ENCODE measurements at regions not wholly inside any gene's neighbourhood (a gene's known extent, or its start where the extent isn't known, plus 50 kb on each side); places are given as distances from the start of the nearest gene placed in this dataset.

DNA sequence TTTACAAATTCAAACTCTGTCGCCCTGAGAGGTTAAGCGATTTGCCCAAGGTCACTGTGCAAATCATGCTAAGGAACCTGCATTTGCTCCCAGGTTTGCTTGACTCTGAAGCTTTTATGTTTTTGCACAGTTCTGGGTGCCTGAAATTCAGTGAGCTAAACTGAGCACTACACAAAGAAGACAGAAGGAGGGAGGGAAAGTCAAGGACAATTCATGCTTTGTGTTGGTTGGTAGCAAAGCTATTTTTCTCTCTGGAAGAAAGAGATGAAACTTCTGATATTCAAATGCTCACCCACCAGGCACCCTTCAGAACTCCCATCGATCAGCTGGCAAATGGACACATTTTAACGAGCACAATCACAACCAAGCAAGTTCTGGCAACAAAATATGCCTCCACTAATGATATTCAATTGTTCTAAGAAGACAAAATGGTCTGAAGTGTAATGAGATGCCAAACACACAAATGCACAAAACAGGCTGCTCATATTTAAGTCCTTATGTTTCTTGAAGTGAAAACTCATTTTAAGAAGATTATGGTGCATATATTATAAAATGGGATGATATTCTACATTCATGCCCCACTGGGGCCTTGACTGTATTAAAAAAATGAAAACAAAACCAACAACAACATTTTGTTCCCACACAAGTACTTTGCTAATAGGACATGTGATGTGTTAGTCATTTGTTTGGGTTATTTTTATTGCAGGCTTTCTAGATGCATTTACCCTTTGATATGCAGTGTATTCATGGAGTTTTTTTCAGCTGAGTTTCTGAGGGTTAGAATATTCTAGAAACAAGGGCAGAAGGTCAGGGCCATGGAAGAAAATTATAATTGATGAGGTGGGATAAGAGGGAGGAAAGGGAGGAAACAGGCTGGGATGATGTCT lies 445.6 kb upstream of the CELF4 start:
- no peak for DNase-seq (ENCODE audit: low read depth in 1 of 2, low spot score in 2 of 2)
- no peak overlapping the region for H3K4me3 ChIP-seq (ENCODE audit: extremely low read depth in 1 of 4, insufficient read depth in 2 of 4, low read depth in 3 of 4, low read length in 4 of 4)
- no peak overlapping the region for H4K8ac ChIP-seq (ENCODE audit: extremely low read depth, insufficient read depth, low read length)
- no peak overlapping the region for H2BK12ac ChIP-seq (ENCODE audit: low read depth, low read length)
- no peak overlapping the region for H2BK5ac ChIP-seq (ENCODE audit: low read depth, low read length)
- POLR2A ChIA-PET (ENCODE audit: partially characterized antibody): no interaction called here
- H3K79me1 ChIP-seq (ENCODE audit: low read depth, low read length): no peaks in the 10 kb centered on the region
- H3K27ac ChIP-seq (ENCODE audit: low read depth, low read length): no peak overlapping the region
- H3K56ac ChIP-seq (replicated peaks; ENCODE audit: insufficient read length, low read depth, low read length): no peak overlapping the region
- no peaks in the 10 kb centered on the region for H3K27me3 ChIP-seq (replicated peaks in 1 of 4; ENCODE audit: control insufficient read depth in 3 of 4, extremely low read depth in 1 of 4, insufficient read depth in 3 of 4, low read length in 3 of 4)
- no peak overlapping the region for H2AK5ac ChIP-seq (ENCODE audit: low read depth, low read length)
- TF ChIP-seq HDAC2 (IDR thresholded peaks at IDR 0.05; ENCODE audit: borderline replicate concordance in 1 of 2, low read depth in 2 of 2, low read length in 2 of 2) (no peak), BRCA1 (IDR thresholded peaks at IDR 0.05; ENCODE audit: low read depth, low read length) (no peak), EGR1 (IDR thresholded peaks at IDR 0.05; ENCODE audit: borderline replicate concordance, low read depth, low read length) (no peak)
- H3K9ac ChIP-seq (replicated peaks in 1 of 4; ENCODE audit: extremely low read depth in 1 of 4, low read depth in 3 of 4, low read length in 3 of 4): no peak overlapping the region
- H3K18ac ChIP-seq (ENCODE audit: extremely low read depth, low read length): no peak overlapping the region
- H2BK15ac ChIP-seq (ENCODE audit: low read length): no peak overlapping the region
- no peaks in the 10 kb centered on the region for H3K36me3 ChIP-seq (ENCODE audit: control insufficient read depth in 2 of 4, insufficient read depth in 4 of 4, low read length in 3 of 4)
- H3K23me2 ChIP-seq (ENCODE audit: low read depth, low read length): no peaks in the 10 kb centered on the region
- H3K79me2 ChIP-seq (ENCODE audit: control insufficient read depth in 1 of 2, insufficient read depth in 2 of 2, low read length in 2 of 2): no peaks in the 10 kb centered on the region
- H2BK20ac ChIP-seq (ENCODE audit: low read length): no peak overlapping the region
- H3K4me2 ChIP-seq (ENCODE audit: insufficient read depth in 1 of 2, low read depth in 2 of 2, low read length in 2 of 2): no peak overlapping the region
- WGBS, 2 experiments (ENCODE audit: extremely low coverage in 1 of 2, insufficient coverage in 1 of 2, insufficient read length in 1 of 2, insufficient replicate concordance in 2 of 2, low coverage in 1 of 2, low lambda C conversion rate in 2 of 2, missing lambda C conversion rate in 1 of 2): 92% methylated on average over 4 of the region's 4 CpGs; no CpG with 5 or more reads in 1 of the 2 experiments
- H4K91ac ChIP-seq (replicated peaks; ENCODE audit: insufficient read length, low read length): no peak overlapping the region
- no peak overlapping the region for H2BK120ac ChIP-seq (replicated peaks; ENCODE audit: low read depth, low read length)
- no peaks in the 10 kb centered on the region for H3K9me3 ChIP-seq (ENCODE audit: insufficient read depth in 2 of 2, low read depth in 1 of 2, low read length in 1 of 2)
- no peaks in the 10 kb centered on the region for H3K4me1 ChIP-seq (replicated peaks in 1 of 4; ENCODE audit: control insufficient read depth in 3 of 4, insufficient read depth in 4 of 4, low read length in 3 of 4)
- H3K4ac ChIP-seq (replicated peaks; ENCODE audit: insufficient read length, low read depth, low read length): no peak overlapping the region
- no peak overlapping the region for H2AFZ ChIP-seq (ENCODE audit: low read length)
- no peak overlapping the region for H3K14ac ChIP-seq (ENCODE audit: insufficient read length)
- CTCF ChIA-PET (ENCODE audit: partially characterized antibody): no interaction called here
- no peak overlapping the region for H3K23ac ChIP-seq (ENCODE audit: insufficient read length)
- no peaks in the 10 kb centered on the region for H4K20me1 ChIP-seq (replicated peaks in 1 of 2; ENCODE audit: control insufficient read depth in 1 of 2, insufficient read depth in 2 of 2, low read length in 2 of 2)
- FAIRE-seq: no peak
- H4K5ac ChIP-seq (ENCODE audit: insufficient read length, low read depth, low read length): no peak overlapping the region

All from H1 (cell line).